ENCODE measurements at regions not wholly inside any gene's neighbourhood (a gene's known extent, or its start where the extent isn't known, plus 50 kb on each side); places are given as distances from the start of the nearest gene placed in this dataset.
A peak's percentile ranks its signal among the peaks of the same experiment; 100 is the strongest.
"Not testable (repeated sequence)": the region's sequence is repeated elsewhere in the genome, so short reads cannot be mapped to it uniquely, and the experiment has no call there.

- no peak for DNase-seq
These were observed 79.1 kb upstream of the MEF2A start for GRCh38 chr15:99486371-99487336.

GRCh38 chr15:99487337-99487730, 78.5 kb upstream of the MEF2A start:
- no peak for DNase-seq

GRCh38 chr15:99492275-99492674, 73.5 kb upstream of the MEF2A start:
- DNase-seq: no peak

GRCh38 chr15:99492716-99493115, 73.1 kb upstream of the MEF2A start:
- DNase-seq: no peak

- no peak for DNase-seq
These were observed 72.3 kb upstream of the MEF2A start for GRCh38 chr15:99493461-99493860.

- DNase-seq: not testable (repeated sequence)
These were observed 71.1 kb upstream of the MEF2A start for GRCh38 chr15:99494536-99495233.

GRCh38 chr15:99495430-99496301, 70.1 kb upstream of the MEF2A start:
- DNase-seq: no peak

GRCh38 chr15:99496302-99496629, 69.5 kb upstream of the MEF2A start:
- no peak for DNase-seq

- peak; percentile 6 to 52 for DNase-seq
These were observed 63.6 kb upstream of the MEF2A start for GRCh38 chr15:99502182-99502581.

- no peak for DNase-seq
These were observed 63.1 kb upstream of the MEF2A start for GRCh38 chr15:99502661-99503060.

GRCh38 chr15:99503411-99503810, 62.4 kb upstream of the MEF2A start:
- DNase-seq: no peak

- DNase-seq: no peak
These were observed 61.5 kb upstream of the MEF2A start for GRCh38 chr15:99504071-99504822.

- no peak for DNase-seq
These were observed 60.8 kb upstream of the MEF2A start for GRCh38 chr15:99504823-99505551.

GRCh38 chr15:99506399-99506798, 59.4 kb upstream of the MEF2A start:
- DNase-seq: no peak

GRCh38 chr15:99507016-99507503, 58.7 kb upstream of the MEF2A start:
- DNase-seq: no peak

GRCh38 chr15:99507504-99508310, 58.1 kb upstream of the MEF2A start:
- DNase-seq: no peak

- DNase-seq: no peak
These were observed 57.5 kb upstream of the MEF2A start for GRCh38 chr15:99508311-99508645.

GRCh38 chr15:99508852-99509251, 56.9 kb upstream of the MEF2A start:
- no peak for DNase-seq

GRCh38 chr15:99509686-99510461, 55.9 kb upstream of the MEF2A start:
- peak in 1 of 2 donors; percentile 20 for DNase-seq

GRCh38 chr15:99511531-99511865, 54.3 kb upstream of the MEF2A start:
- DNase-seq: no peak

Data from CD4-positive, alpha-beta T cell treated with Interleukin-1 beta for 1 hour (primary cell).